ENCODE measurements at regions not wholly inside any gene's neighbourhood (a gene's known extent, or its start where the extent isn't known, plus 50 kb on each side); places are given as distances from the start of the nearest gene placed in this dataset.

DNA sequence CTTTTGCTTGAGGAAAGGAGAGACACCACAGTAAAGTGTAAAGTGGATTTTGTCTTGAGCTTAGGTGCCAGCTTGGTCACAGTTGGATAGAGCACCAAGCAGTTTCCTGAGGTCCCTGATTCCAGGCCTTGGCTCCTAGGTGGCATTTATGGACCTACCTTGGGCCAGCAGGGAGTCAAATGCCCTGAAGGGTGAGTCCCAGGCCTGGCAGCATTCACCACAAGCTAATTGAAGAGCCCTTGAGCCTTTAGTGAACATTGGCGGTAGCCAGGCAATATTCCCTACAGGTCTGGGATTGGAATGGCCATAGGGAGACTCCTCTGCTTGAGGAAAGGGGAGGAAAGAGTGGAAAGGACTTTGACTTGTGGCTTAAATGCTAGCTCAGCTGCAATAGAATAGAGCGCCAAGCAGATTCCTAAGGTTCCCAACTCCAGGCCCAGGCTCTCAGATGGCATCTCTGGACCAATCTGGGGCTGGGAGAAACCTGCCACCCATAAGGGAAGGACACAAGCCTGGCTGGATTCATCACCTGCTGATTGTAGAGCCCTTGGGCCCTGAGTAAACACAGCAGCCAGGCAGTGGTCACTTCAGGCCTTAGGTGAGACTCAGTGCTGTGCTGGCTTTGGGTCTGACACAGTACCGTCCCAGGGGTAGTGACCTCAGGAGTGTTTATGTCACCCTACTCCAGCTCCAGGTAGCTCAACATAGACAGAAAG lies 137.5 kb upstream of the OTOS start:
- TF ChIP-seq, protein P1, sequence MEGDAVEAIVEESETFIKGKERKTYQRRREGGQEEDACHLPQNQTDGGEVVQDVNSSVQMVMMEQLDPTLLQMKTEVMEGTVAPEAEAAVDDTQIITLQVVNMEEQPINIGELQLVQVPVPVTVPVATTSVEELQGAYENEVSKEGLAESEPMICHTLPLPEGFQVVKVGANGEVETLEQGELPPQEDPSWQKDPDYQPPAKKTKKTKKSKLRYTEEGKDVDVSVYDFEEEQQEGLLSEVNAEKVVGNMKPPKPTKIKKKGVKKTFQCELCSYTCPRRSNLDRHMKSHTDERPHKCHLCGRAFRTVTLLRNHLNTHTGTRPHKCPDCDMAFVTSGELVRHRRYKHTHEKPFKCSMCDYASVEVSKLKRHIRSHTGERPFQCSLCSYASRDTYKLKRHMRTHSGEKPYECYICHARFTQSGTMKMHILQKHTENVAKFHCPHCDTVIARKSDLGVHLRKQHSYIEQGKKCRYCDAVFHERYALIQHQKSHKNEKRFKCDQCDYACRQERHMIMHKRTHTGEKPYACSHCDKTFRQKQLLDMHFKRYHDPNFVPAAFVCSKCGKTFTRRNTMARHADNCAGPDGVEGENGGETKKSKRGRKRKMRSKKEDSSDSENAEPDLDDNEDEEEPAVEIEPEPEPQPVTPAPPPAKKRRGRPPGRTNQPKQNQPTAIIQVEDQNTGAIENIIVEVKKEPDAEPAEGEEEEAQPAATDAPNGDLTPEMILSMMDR (IDR thresholded peaks at IDR 0.05), result no peak
- peaks cover 8% of the 10 kb centered on the region for H3K4me1 Mint-ChIP-seq (ENCODE audit: low read depth)
- H3K9me3 Mint-ChIP-seq, result peaks cover 12% of the 10 kb centered on the region
- no peak overlapping the region for H3K4me3 Mint-ChIP-seq
- no peak for DNase-seq
- H3K27me3 Mint-ChIP-seq (ENCODE audit: insufficient read depth), result peaks cover 36% of the 10 kb centered on the region
- H3K27ac Mint-ChIP-seq, result no peak overlapping the region
- H3K36me3 Mint-ChIP-seq (ENCODE audit: low read depth), result peaks cover 5% of the 10 kb centered on the region; the same call in 1 of the 2 replicates

DNA sequence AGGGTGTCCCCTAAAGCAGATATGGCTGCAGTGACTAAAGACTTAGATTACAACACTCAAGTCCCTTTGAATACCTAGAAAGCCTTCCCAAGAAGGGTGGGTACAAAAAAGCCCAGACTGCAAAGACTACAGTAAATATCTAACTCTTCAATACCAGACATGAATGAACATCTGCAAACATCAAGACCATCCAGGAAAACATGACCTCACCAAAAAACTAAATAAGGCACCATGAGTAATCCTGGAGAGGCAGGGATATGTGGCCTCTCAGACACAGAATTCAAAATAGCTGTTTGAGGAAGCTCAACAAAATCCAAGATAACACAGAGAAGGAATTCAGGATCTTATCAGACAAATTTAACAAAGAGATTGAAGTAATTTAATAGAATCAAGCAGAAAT lies 138.2 kb upstream of the OTOS start:
- H3K27ac Mint-ChIP-seq, result no peak overlapping the region

DNA sequence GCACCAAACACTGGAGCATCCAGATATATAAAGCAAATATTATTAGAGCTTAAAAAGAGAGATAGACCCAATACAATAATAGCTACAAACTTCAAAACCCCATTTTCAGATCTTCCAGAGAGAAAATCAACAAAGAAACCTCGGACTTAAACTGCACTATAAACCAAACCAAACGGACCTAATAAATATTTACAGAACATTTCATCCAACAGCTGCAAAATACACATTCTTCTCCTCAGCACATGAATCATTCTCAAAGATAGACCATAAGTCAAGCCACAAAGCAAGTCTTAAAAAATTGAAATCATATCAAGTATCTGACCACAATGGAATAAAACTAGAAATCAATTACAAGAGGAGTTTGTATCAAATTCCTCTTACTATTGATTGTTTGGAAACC lies 140.2 kb upstream of the OTOS start:
- TF ChIP-seq, protein P1 (IDR thresholded peaks at IDR 0.05), result no peak
- no peak for DNase-seq
- H3K4me3 Mint-ChIP-seq, result no peak overlapping the region
- peaks cover 9% of the 10 kb centered on the region; the same call in 1 of the 2 replicates for H3K36me3 Mint-ChIP-seq (ENCODE audit: low read depth)
- peaks cover 6% of the 10 kb centered on the region for H3K9me3 Mint-ChIP-seq
- H3K4me1 Mint-ChIP-seq (ENCODE audit: low read depth), result peaks cover 8% of the 10 kb centered on the region
- no peak overlapping the region for H3K27ac Mint-ChIP-seq
- H3K27me3 Mint-ChIP-seq (ENCODE audit: insufficient read depth), result peaks cover 42% of the 10 kb centered on the region

More for the DNA sequence above, 138.2 kb upstream of the OTOS start:
- no peak for DNase-seq
- TF ChIP-seq, protein P1 (IDR thresholded peaks at IDR 0.05), result no peak
- Mint-ChIP-seq H3K27me3 (ENCODE audit: insufficient read depth) (peaks cover 41% of the 10 kb centered on the region), H3K4me3 (no peak overlapping the region), H3K4me1 (ENCODE audit: low read depth) (peaks cover 8% of the 10 kb centered on the region), H3K9me3 (peaks cover 6% of the 10 kb centered on the region), H3K36me3 (ENCODE audit: low read depth) (peaks cover 7% of the 10 kb centered on the region; the same call in 1 of the 2 replicates)

DNA sequence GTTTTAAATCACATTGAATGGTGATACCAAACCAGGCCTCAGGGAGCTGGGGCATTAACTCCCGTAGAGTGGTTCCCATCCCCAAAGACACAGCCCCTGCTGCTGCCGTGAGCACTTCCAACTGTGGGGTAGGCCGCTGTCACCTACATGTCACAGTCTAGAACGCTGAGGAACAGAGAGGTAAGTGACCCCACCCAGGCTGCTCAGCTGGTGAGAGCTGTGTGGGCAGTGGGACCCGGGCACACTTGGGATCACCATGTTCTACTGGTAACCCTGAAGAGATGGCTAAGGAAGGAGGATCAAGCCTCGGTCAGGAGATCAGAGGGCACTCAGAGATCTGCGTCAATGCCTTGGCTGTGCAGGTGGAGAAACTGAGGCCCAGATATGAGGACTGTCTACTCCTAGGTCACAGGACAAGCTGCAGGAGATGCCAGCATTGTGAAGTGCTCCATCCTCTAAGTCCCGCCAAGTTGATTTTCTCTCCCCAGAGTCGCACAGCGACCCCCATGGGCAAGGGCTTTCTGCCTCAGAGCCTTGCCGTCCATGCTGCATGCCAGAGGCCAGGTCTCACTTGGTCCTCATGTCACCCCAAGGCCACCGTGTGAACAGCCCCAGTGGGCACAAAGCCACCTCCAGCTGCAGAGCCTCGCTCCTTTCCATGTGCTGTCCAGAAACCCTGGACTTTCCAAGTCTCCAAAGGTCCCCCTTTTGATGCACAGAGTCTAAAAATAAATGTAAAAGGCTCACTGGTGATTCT lies 144.2 kb upstream of the OTOS start:
- TF ChIP-seq, protein P1 (IDR thresholded peaks at IDR 0.05), result no peak
- Mint-ChIP-seq H3K27ac (no peak overlapping the region), H3K9me3 (peaks cover 6% of the 10 kb centered on the region), H3K36me3 (ENCODE audit: low read depth) (peaks cover 9% of the 10 kb centered on the region; the same call in 1 of the 2 replicates), H3K4me3 (no peak overlapping the region), H3K4me1 (ENCODE audit: low read depth) (no peaks in the 10 kb centered on the region), H3K27me3 (ENCODE audit: insufficient read depth) (peaks cover 46% of the 10 kb centered on the region)
- no peak for DNase-seq

DNA sequence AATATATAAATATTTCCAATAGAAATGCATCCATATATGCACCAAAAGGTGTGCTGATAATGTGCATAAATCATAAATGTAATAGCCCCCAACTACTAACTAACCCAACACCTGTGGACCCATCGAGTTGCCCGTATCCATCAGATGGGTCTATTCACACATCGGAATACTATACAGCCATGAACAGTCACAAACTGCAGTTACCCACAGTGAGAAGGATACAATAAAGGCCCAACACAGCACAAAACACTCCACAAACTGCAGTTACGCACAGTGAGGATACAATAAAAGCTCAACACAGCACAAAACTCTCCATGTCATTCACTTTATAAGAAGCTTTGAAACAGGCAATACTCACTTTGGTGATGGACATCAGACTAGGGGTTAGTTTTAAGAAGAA lies 145.3 kb upstream of the OTOS start:
- DNase-seq, result no peak
- TF ChIP-seq, protein P1 (IDR thresholded peaks at IDR 0.05), result no peak
- Mint-ChIP-seq H3K27me3 (ENCODE audit: insufficient read depth) (peaks cover 42% of the 10 kb centered on the region), H3K4me1 (ENCODE audit: low read depth) (no peaks in the 10 kb centered on the region), H3K9me3 (peaks cover 6% of the 10 kb centered on the region), H3K4me3 (no peak overlapping the region), H3K27ac (no peak overlapping the region), H3K36me3 (ENCODE audit: low read depth) (peaks cover 8% of the 10 kb centered on the region; the same call in 1 of the 2 replicates)
